Activated CD4-positive, alpha-beta T cell treated with anti-CD3 and anti-CD28 coated beads, Interleukin-2, amount 50 U/mL, for 1 hour (primary cell): ENCODE measurements at regions not wholly inside any gene's neighbourhood (a gene's known extent, or its start where the extent isn't known, plus 50 kb on each side); places are given as distances from the start of the nearest gene placed in this dataset.
"Not testable (repeated sequence)": the region's sequence is repeated elsewhere in the genome, so short reads cannot be mapped to it uniquely, and the experiment has no call there.

Experiments used
- DNase-seq: peaks from one replicate; pipeline ENCODE4 v3.0.0-alpha.2; 2020

DNA sequence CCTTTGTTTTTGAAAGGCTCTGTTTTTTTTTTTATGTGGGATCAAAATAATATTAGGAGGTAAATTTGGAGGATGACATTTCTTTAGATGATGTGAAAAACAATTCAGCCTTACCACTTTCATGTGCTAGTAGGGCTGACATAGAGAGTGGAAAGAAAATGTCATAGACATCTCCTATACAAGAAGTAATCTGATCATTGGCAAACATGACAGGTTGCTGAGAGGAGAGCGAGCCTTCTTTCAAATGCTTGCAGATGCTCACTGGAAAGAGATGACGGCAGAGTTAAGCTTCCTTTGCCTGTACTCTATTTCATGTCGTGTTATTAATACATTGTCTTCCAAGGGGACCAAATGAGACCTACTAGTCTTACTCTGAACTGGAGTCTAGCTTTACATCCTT, 160.1 kb upstream of the DAP start:
- DNase-seq = no peak

DNA sequence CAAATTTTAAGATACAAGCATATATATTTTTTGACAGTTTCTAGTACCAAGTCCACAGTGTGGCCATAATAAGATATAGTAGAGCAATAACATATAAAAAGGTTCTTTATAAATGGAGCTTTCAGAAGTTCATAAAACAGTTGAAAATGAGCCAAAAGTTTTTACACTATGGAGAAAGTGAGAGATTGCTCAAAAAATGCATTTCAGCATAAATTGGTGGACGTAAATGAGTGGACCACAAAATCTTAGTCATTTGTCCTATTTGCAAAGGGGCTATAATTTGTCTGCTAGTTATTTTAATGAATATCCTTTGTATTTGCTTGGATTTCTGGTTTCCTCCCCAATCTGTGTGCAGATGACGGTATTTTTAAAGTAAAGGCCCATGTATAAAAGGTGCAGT, 159.4 kb upstream of the DAP start:
- no peak for DNase-seq

DNA sequence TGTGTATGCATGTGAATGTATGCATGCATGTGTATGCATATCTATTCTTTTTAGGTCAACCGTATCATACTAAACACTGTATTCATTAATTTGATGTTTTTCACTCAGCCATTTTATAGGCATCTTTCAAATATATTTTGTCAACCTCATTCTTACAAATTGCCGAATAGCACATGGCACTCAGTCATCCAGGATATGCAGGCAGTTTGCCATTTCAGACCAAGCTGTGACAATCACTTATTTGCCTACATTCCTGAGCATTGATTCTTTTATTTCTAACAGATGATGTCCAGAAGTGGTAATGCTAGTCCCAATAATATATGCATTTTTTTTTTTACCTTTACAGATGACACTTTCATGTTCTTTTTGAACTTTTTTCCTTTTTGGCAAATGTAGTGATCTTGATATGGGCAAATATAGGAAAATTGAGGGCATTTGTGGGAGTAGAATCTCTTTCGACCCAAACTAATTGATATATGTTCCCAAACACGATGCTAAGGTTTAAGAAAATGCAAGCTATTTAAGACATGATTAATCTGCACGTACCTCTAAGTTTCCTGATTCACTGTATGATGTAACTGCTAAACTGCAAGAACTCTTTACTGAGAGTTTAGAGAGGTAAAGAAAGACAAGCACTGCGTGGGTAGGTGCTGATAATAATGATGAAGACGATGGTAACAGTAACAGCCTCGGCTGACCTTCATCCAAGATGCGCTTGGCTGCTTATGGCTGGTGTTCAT, 153.9 kb upstream of the DAP start:
- no peak for DNase-seq

DNA sequence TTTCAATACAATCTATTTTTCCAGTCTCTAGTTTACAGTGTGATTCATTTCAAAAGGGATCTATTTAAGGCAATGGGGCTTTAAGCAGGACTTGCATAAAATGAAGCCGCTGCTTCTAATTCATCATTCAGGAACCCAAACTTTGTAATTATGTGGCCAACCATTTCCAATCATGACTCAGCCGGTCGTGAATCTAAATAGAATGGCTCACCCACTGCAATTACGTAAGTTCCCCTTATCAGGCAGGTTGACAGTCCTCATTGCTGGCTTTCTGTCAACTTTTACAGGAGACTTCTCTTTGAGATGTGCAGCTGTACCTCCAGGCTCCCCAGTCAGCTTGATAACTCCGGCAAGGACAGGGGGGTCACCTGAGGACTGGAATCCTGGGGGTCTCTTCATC, 152.8 kb upstream of the DAP start:
- DNase-seq = no peak

DNA sequence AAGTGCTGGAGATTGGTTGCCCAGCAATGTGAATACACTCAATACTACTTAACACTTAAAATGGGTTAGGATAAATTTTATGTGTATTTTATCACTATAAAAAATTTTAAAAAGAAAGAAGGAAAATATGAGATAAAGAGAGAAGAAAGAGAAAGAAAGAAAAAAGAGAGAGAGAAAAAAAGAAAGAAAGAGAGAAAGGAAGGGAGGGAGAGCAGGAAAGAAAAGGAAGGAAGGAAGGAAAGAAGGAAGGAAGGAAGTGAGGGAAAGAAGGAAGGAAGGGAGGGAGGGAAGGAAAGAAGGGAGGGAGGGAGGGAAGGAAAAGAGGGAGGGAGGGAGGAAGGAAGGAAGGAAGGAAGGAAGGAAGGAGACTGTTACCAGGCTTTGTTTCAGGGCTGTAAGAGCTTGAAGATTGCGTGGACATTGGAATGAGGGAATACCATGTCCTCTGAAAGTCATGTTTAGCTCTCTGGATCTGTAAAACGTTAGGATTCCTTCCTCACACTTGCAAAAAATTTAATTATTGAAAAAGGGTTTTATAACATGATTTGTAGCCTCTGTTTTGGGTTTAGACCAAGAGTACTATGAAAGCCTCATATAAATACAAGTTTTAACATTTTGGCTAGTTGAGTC, 152.3 kb upstream of the DAP start:
- no peak for DNase-seq

DNA sequence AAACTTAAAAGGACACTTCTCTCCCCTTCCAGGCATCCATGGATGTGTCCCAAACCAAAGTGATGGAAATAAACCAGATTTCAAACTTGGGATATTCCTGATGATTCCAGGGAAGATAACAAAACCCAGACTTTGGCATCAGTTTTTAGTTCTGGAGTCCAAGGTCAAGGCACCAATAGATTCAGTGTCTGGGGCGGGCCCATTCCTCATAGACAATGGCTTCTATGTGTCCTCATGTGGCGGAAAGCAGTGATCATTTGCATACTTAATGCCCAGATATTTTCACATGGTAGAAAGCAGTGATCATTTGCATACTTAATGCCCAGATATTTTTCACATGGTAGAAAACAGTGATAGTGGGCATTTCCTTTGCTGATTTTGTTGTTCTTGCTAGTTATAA, 151.4 kb upstream of the DAP start:
- no peak for DNase-seq

DNA sequence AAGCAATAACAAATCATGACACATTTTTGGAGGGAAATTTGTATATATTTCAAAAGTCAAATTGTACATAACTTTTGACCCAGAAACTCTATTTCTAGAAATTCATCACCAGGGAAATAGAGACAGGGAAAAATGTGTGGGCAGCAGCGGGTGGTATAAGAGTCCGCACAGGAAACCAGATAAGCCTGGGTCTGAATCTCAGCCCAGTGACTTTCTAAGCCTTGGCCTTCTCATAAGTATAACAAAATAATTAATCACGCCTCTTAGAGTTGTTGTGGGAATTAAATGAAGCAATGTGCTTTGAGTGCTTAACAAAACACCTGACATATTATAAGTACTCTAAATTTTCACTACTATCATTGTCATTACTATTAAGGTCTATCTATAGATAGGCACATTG, 149.2 kb upstream of the DAP start:
- DNase-seq = no peak

DNA sequence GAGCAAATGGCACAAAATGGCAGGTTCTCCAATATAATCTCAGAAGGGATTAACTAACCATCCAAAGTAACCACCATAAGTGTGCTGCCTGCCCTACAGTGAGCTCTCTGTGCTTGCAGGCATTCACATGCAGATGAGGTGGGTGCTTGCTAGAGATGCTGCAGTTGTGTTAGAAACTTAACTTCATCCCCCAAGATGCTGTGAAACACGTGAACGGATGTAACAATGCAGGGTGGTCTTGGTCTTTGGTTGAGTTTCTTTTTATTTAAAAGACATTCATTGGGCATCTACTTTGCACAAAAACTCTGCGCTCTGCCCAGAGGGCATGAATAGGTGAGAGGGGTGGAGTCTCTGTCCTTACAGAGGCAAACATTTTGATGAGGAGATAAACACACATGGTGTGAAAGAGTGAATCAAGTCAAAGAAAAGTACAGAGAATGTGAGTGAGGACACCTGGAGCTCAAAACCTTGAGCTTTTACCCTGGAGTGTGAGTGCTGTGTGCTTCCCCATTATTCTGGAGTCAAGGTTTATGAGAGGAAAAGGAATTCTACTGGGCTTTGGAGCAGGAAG, 143.9 kb upstream of the DAP start:
- DNase-seq = no peak

DNA sequence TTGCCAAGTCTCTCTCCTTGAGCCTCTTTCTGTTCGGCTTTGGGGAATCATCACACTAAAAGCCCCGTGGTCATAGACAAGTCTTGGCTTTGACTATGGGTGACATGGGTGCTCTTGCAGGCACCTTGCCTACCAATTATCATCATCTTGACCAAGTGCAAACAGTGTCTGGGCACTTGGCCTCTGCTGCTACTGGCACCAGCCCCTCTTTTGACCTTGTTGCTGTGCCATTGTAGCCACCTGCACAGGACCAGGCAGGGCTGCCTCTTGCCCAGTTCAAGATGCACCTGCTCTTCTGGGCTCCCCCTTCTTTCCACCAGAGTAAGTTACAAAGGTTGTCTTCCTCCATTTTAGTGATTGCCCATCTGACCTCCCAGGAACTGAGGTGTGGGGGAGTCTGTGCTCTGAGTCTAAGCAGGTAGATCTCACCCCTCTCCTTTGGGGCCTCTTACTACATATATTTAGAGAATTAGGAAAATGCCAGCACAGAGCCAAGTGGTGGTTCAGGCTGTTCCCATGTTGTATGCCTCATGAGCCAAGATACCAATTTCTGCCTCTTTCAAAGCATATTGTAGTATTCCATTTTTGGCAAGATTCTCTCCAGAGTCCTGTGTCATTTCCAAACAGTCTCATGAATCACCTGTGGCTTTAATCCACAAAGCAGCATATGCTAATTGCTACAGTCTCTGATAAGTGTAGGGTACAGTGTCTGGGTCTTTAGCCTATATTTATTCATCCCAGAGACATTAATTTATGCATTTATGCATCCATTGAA, 142.9 kb upstream of the DAP start:
- no peak for DNase-seq

DNA sequence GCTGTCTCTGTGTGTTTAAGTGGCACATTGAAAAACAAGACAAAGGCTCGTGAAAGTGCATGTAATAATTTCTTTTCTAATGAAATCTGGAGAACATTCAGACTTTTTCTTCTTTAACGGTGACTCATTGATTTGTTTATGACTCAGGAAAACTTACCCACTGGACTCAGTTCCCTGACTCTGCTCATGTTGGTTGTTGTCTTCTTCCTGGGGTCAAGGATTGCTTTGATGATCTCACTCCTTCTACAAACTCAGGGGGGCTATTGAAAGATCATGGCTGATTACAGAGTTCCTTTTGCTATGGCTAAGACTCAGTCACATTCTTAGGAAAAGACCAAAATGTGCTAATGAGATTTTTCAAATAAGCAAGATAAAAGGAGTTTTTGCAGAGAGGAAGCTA, 141.1 kb upstream of the DAP start:
- no peak for DNase-seq

DNA sequence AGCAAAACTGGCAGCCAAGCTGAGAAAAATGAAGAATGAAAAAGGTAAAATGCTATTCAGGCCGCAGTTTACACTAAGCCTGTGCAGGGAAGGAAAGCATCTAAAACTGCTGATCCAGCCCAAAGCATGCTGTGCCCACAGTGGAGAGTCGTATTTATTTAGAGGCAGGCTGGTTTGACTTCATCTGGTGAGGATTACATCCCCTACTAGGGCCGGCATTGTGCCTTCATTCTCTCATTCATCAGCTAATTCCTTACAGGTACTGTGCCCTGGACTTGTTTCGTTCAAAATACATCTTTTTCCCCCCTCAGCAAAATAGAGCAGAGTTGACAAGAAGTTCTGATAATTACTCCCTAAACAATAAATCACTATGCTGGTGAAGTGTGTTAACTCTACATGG, 137.5 kb upstream of the DAP start:
- no peak for DNase-seq

DNA sequence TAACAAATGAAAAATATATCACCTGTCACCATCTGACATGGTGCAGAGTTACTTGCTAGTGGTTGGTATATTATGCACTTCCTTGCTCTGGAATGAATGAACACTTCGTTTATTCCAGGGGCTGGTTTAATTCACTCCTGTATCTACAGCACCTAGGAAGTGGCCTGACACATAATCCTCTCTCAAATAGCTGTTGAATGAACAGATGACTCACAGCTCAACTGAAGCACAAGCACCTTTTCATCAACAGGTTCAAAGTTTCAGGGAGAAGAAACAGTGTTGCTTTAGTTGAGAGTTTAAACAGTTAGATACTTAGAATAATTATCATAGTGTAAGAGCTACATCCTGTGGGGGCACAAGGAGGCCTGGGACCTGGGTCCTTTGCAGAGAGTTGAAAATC, 135.0 kb upstream of the DAP start:
- no peak for DNase-seq

DNA sequence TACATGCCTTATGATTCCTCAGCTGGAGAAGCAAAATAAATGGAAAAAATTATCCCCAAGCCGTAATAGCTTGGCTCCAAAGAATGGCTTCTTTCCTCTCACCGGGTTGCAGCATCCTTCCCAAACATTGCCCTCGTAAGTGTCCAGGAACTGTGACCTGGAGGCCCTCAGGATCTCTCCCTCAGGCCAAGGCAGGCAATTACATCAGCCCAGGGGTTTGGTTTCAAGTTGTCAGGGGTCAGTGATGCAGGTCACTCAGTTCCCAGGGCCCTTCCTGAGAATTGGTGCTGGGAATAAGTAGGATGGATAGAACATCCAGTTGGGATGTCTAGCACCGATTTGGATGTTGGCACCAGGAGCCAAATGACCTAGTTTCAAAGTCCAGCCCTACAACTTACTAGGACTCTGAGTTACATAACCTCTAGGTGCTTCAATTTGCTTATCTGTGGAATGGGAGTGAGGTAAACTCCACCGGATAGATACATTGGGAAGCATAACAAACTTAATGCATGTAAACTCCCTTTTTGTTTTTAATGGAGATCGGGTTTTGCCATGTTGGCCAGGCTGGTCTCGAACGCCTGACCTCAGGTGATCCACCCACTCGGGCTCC, 133.5 kb upstream of the DAP start:
- DNase-seq = no peak

DNA sequence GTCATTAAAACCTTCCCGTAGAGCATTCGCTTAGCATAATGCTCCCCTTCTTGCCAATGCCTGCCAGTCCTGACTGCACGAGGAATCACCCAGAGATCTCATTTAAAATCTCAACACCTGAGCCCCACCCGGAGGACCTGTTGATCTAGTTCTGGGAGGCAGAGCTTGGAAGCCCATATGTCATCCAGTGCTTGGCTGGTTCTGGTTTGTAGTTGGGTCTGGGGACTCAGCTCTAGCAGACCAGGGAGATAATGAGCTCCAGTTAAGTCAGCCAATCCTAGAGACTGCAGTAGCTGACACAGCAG, 131.8 kb upstream of the DAP start:
- no peak for DNase-seq

DNA sequence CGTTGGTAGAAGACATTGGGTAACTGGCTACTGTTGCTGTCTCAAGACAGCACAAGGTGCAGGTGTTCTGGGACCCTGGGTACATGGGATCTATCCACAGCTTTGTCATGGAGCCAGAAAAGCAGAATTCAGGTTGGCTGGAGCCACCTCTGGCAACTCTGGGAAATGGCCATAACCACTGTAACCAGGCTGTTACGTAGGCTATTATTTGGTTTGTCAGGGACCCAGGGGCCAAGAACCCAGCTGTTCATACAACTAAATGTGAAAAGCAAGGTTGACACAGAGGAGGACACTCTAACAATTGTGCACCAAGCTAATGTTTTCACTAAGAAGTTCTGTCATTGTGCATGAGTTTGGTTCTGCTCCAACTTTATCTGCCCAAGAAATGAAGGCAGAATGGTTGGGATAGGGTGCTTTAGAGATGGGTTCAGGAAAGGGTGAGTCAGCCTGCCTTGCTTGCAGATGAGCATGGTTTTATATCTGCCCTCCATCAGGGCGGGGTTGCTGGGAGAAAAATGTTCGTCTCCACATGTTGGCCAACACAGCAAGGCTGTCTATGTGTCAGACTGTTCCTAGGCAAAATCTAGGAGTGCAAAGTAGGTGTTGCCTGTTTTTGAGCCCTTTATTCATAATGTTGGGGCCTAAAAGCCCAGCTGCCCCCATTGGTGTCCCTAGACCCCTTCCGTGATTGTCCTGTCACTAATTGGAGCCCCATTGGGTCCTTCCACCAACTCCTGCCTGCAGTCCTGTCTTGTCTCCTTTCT, 131.3 kb upstream of the DAP start:
- DNase-seq = no peak

DNA sequence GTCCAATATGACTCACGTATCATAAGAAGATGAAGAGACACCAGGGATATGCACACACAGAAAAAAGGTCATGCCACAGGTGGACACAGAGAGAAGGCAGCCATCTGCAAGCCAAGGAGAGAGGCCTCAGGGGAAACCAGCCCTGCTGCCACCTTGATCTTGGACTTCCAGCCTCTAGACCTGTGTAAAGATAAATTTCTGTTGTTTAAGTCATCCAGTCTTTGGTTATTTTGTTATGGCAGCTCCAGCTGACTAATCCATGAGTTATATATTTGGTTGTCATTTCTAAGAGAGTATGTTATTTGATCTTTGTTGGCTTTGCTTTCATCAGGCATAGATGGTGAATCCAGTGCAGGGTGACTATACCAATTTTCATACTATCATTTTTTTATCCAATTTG, 130.2 kb upstream of the DAP start:
- no peak for DNase-seq

DNA sequence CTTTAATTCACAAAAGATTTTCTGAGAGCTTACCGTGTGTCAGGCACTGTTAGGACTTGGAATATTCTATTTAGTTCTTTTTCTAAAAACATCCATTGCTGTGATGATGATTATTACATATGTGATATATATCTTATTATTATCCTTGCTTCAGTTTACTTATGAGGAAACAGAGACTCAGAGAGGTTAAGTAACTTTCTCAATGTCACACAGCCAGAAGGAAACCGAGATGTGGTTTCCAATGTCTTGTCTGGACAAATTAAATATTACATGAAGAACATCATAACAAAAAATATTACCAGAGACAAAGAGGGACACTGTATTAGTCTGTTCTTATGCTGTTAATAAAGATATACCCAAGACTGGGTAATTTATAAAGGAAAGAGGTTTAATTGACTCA, 125.5 kb upstream of the DAP start:
- DNase-seq = no peak

DNA sequence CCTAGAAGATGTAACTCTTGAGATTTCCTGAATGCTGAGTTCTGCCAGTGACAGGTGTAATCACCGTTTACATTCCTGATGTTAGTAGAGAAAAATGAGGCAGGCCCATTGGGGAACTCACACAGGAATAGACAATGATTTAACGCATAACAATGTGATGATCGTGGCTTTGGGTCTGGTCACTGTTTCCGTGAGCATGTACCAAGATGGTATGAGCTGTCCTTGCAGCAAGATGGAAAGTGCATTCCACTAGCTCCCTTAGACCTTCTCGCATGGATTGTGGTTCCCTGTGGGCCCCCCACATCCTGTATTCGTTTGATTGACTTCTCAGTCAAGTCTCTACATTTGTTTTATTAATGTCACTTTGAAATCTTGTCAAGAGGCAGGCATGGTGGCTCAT, 124.0 kb upstream of the DAP start:
- no peak for DNase-seq

DNA sequence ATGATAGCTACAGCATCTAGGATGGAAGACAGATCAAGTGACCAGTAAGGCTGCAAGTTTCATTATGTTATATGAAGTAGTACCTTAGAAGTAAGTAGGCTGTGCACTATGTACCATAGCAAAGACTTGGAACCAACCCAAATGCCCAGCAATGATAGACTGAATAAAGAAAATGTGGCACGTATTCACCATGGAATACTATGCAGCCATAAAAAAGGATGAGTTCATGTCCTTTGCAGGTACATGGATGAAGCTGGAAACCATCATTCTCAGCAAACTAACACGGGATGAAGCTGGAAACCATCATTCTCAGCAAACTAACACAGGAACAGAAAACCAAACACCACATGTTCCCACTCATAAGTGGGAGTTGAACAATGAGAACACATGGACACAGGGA, 122.9 kb upstream of the DAP start:
- DNase-seq = not testable (repeated sequence)

DNA sequence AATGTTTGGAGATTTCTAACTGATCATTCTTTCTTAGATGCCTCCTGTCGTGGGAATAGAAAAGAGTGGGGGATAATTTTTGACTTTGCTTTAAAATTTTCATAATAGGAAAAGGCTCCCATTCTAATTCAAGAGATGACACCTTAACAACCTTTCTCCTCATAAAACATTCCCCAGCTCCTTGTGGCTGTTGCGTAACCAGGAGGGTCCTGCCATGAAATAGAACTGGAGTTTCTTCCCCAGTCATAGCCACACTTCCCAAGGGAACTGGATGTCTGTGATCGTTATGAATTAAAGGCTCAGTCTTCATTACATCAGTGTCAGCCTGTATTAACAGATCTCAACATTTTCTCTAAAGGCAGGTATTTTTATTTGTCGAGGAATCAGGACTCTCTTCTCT, 119.9 kb upstream of the DAP start:
- no peak for DNase-seq

DNA sequence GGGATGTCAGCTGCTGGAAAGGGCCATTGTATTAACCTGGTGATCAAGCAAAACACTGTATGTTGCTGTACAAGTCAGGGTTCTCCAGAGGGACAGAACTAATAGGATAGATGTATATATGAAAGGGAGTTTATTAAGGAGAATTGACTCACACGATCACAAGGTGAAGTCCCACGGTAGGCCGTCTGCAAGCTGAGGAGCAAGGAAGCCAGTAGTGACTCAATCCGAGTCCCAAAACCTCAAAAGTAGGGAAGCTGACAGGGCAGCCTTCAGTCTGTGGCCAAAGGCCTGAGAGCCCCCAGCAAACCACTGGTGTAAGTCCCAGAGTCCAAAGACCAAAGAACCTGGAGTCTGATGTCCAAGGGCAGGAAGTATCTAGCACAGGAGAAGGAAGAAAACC, 116.0 kb upstream of the DAP start:
- not testable (repeated sequence) for DNase-seq

DNA sequence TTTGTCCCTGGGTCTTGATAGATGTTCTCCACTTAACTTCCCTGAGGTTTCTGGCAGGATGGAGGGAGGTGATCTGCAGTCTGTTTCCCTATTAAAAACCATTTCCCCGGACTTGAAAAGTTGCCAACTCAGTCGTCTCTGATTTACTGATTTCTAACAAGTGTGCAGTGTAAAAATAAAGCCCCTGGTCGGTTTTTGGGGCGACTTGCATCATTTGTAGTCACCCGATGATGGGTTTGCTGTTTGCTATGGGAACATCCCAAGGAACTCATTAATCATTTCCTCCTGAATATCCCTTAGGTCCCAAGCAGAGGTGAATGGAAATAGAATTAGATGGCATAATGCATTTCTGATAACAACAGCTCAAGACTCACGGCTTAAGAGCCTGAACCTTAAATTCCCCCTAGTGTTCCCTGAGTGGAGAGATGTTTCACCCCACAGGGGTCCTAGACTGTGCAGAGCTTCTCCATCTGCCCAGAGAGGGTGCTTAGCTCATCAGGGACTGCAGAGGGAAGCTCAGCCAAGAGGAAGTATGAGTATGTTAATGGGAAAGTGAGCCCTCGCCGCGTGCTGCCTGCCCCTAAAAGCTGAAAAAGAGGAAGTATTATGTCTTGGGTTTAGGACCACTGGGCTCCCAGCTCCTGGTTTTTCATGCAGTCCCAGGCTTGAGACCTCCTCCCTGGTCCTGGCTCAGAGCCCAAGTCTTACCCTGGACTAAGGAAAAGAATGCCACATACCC, 115.1 kb upstream of the DAP start:
- no peak for DNase-seq
